H9 (cell line): ENCODE measurements at regions not wholly inside any gene's neighbourhood (a gene's known extent, or its start where the extent isn't known, plus 50 kb on each side); places are given as distances from the start of the nearest gene placed in this dataset.

ENCODE experiments used
- DNase-seq: peaks from one replicate; pipeline ENCODE4 v3.0.0-alpha.2; 2017
- H2AFZ ChIP-seq: one replicate; pipeline ENCODE4 v1.6.1; 2013; ENCODE audit warnings: mild to moderate bottlenecking, low read length, control low read depth, moderate library complexity
- H2AK5ac ChIP-seq: 2 replicates; pipeline ENCODE4 v1.6.1; 2013; ENCODE audit warnings: low read length, control low read depth, mixed read lengths; ENCODE audit not compliant: insufficient read length
- H2BK120ac ChIP-seq: one replicate; pipeline ENCODE4 v1.6.1; 2013; ENCODE audit warnings: low read depth, mild to moderate bottlenecking, low read length, control low read depth, inconsistent platforms; ENCODE audit not compliant: poor library complexity, severe bottlenecking
- H2BK12ac ChIP-seq: 2 replicates; pipeline ENCODE4 v1.6.1; 2013; ENCODE audit warnings: low read length, control low read depth, mixed read lengths, low read depth; ENCODE audit not compliant: insufficient read length
- H2BK15ac ChIP-seq: 2 replicates; pipeline ENCODE4 v1.6.1; 2013; ENCODE audit warnings: low read depth, low read length, control low read depth
- H2BK20ac ChIP-seq: one replicate; pipeline ENCODE4 v1.6.1; 2013; ENCODE audit warnings: low read depth, mild to moderate bottlenecking, low read length, control low read depth, inconsistent platforms; ENCODE audit not compliant: poor library complexity, severe bottlenecking
- H2BK5ac ChIP-seq: 2 replicates; pipeline ENCODE4 v1.6.1; 2013; ENCODE audit warnings: low read length, control low read depth, mixed read lengths; ENCODE audit not compliant: insufficient read length
- H3K14ac ChIP-seq: 2 replicates; pipeline ENCODE4 v1.6.1; 2013; ENCODE audit warnings: low read length, control low read depth; ENCODE audit not compliant: insufficient read depth
- H3K18ac ChIP-seq: 2 replicates; pipeline ENCODE4 v1.6.1; 2013; ENCODE audit warnings: low read depth, mild to moderate bottlenecking, mixed read lengths, low read length, control low read depth; ENCODE audit not compliant: insufficient read length
- H3K23ac ChIP-seq: 2 replicates; pipeline ENCODE4 v1.6.1; 2013; ENCODE audit warnings: low read length, control low read depth, mixed read lengths, low read depth; ENCODE audit not compliant: insufficient read length
- H3K23me2 ChIP-seq: 2 replicates; pipeline ENCODE4 v1.6.1; 2013; ENCODE audit warnings: low read depth, mild to moderate bottlenecking, mixed read lengths, low read length, control low read depth; ENCODE audit not compliant: insufficient read length, poor library complexity, severe bottlenecking
- H3K27ac ChIP-seq: 2 replicates; pipeline ENCODE4 v1.5.1; 2013; ENCODE audit warnings: low read length, control low read depth, mixed read lengths, low read depth; ENCODE audit not compliant: insufficient read length
- H3K27me3 ChIP-seq: 2 replicates; pipeline ENCODE4 v1.6.1; 2013; ENCODE audit warnings: low read length, control low read depth, inconsistent platforms; ENCODE audit not compliant: insufficient read depth
- H3K4ac ChIP-seq: 2 replicates; pipeline ENCODE4 v1.6.1; 2013; ENCODE audit warnings: low read depth, mild to moderate bottlenecking, control low read depth, inconsistent platforms, low read length, moderate library complexity
- H3K4me1 ChIP-seq: 2 replicates; pipeline ENCODE4 v1.6.1; 2013; ENCODE audit warnings: low read length, control low read depth, inconsistent platforms; ENCODE audit not compliant: insufficient read depth
- H3K4me2 ChIP-seq: 2 replicates; pipeline ENCODE4 v1.6.1; 2013; ENCODE audit warnings: low read length, control low read depth, mixed read lengths; ENCODE audit not compliant: insufficient read length, insufficient read depth
- H3K56ac ChIP-seq: 2 replicates; pipeline ENCODE4 v1.6.1; 2013; ENCODE audit warnings: low read depth, mild to moderate bottlenecking, mixed read lengths, low read length, control low read depth; ENCODE audit not compliant: insufficient read length
- H3K79me1 ChIP-seq: 2 replicates; pipeline ENCODE4 v1.6.1; 2013; ENCODE audit warnings: low read depth, mild to moderate bottlenecking, moderate library complexity, low read length, control low read depth, inconsistent platforms; ENCODE audit not compliant: insufficient read depth, poor library complexity, severe bottlenecking
- H3K79me2 ChIP-seq: 2 replicates; pipeline ENCODE4 v1.6.1; 2013; ENCODE audit warnings: low read length, control low read depth, inconsistent platforms; ENCODE audit not compliant: insufficient read depth
- H3K9ac ChIP-seq: 2 replicates; pipeline ENCODE4 v1.6.1; 2013; ENCODE audit warnings: low read length, control low read depth, mixed read lengths; ENCODE audit not compliant: insufficient read length; ENCODE audit errors: extremely low read depth
- H3K9me3 ChIP-seq: one replicate; pipeline ENCODE4 v1.6.1; 2013; ENCODE audit warnings: low read depth, low read length, inconsistent platforms; ENCODE audit not compliant: control insufficient read depth
- H3T11ph ChIP-seq: one replicate; pipeline ENCODE4 v1.6.1; 2013; ENCODE audit warnings: mild to moderate bottlenecking, low read length, control low read depth, inconsistent platforms
- H4K20me1 ChIP-seq: one replicate; pipeline ENCODE4 v1.6.1; 2013; ENCODE audit not compliant: control insufficient read depth, insufficient read length, insufficient read depth
- H4K5ac ChIP-seq: 2 replicates; pipeline ENCODE4 v1.6.1; 2013; ENCODE audit warnings: low read depth, mild to moderate bottlenecking, mixed read lengths, low read length, control low read depth; ENCODE audit not compliant: insufficient read length
- H4K8ac ChIP-seq: replicated peaks from 2 replicates; pipeline ENCODE4 v1.6.1; 2013; ENCODE audit warnings: low read length, control low read depth, mixed read lengths, low read depth; ENCODE audit not compliant: insufficient read length
- H4K91ac ChIP-seq: 2 replicates; pipeline ENCODE4 v1.6.1; 2013; ENCODE audit warnings: low read depth, mild to moderate bottlenecking, moderate library complexity, mixed read lengths, low read length, control low read depth; ENCODE audit not compliant: insufficient read length
- H3K27ac Mint-ChIP-seq, 3 experiments: 2 replicates in 2 of 3; 3 replicates in 1 of 3; pipeline ENCODE4 v1.8.0; 2020 to 2021; ENCODE audit warnings: mixed read lengths in 3 of 3, mild to moderate bottlenecking in 1 of 3, moderate library complexity in 1 of 3
- H3K27me3 Mint-ChIP-seq: 2 replicates; pipeline ENCODE4 v1.8.0; 2021; ENCODE audit warnings: low read depth, mild to moderate bottlenecking, moderate library complexity, mixed read lengths
- H3K36me3 Mint-ChIP-seq, 3 experiments: 2 replicates in 2 of 3; 3 replicates in 1 of 3; pipeline ENCODE4 v1.8.0; 2020 to 2021; ENCODE audit warnings: low read depth in 3 of 3, mixed read lengths in 3 of 3; ENCODE audit not compliant: insufficient read depth in 1 of 3
- H3K4me1 Mint-ChIP-seq, 2 experiments: 2 replicates each; pipeline ENCODE4 v1.8.0; 2020; ENCODE audit warnings: mixed read lengths in 2 of 2
- H3K4me3 Mint-ChIP-seq, 2 experiments: 2 replicates in 1 of 2; 3 replicates in 1 of 2; pipeline ENCODE4 v1.8.0; 2020 to 2021; ENCODE audit warnings: mild to moderate bottlenecking in 2 of 2, mixed read lengths in 2 of 2, moderate library complexity in 1 of 2
- H3K9me3 Mint-ChIP-seq, 2 experiments: 2 replicates in 1 of 2; 3 replicates in 1 of 2; pipeline ENCODE4 v1.8.0; 2020; ENCODE audit warnings: mild to moderate bottlenecking in 2 of 2, mixed read lengths in 2 of 2, moderate library complexity in 1 of 2
- CTCF ChIP-seq: fragments of 200-600 bp; sonication (generic); conservative IDR thresholded peaks from 3 replicates; pipeline ENCODE4 v1.8.0; 2021; ENCODE audit warnings: antibody characterized with exemption, mild to moderate bottlenecking
- WGBS: extraction: QIAGEN DNeasy Blood & Tissue Kit; methylation state at CpG from one replicate; pipeline ENCODE4 v1.1.7; 2013; ENCODE audit warnings: missing lambda C conversion rate, low lambda C conversion rate, mixed read lengths; ENCODE audit not compliant: insufficient read length; ENCODE audit errors: extremely low coverage; 5-methylcytosine and 5-hydroxymethylcytosine counted together

- Mint-ChIP-seq H3K9me3 (peaks cover 0 to 3% of the 10 kb centered on the region in 2 experiments; a peak in 2 of 5 replicates), H3K4me1 (peaks cover 4 to 5% of the 10 kb centered on the region in 2 experiments; a peak in 2 of 4 replicates), H3K36me3 (peaks cover 0 to 3% (median 0%) of the 10 kb centered on the region in 3 experiments; a peak in 1 of 7 replicates), H3K4me3 (no peak overlapping the region), H3K27me3 (no peaks in the 10 kb centered on the region), H3K27ac (no peak overlapping the region)
- no peaks in the 10 kb centered on the region for H4K20me1 ChIP-seq
- no CpG with 5 or more reads among the region's 3 CpGs for WGBS
- no peak overlapping the region for H2BK12ac ChIP-seq
- no peak for TF ChIP-seq CTCF
- no peaks in the 10 kb centered on the region for H3K4me1 ChIP-seq
- H4K8ac ChIP-seq = no peak overlapping the region
- H3K4ac ChIP-seq = no peak overlapping the region
- no peak overlapping the region for H3T11ph ChIP-seq
- no peaks in the 10 kb centered on the region for H3K27me3 ChIP-seq
- no peak overlapping the region for H2BK15ac ChIP-seq
- H3K4me2 ChIP-seq = no peak overlapping the region
- H3K14ac ChIP-seq = no peak overlapping the region
- DNase-seq = no peak
- no peak overlapping the region for H3K23ac ChIP-seq
- H3K56ac ChIP-seq = no peak overlapping the region
- H2BK120ac ChIP-seq = no peak overlapping the region
- H2AFZ ChIP-seq = no peak overlapping the region
- no peaks in the 10 kb centered on the region for H3K9me3 ChIP-seq
- no peaks in the 10 kb centered on the region for H3K79me2 ChIP-seq
- H3K18ac ChIP-seq = no peak overlapping the region
- no peak overlapping the region for H3K9ac ChIP-seq
- no peak overlapping the region for H4K91ac ChIP-seq
- no peak overlapping the region for H3K27ac ChIP-seq
- H2BK5ac ChIP-seq = no peak overlapping the region
- no peaks in the 10 kb centered on the region for H3K23me2 ChIP-seq
- no peak overlapping the region for H4K5ac ChIP-seq
- H2AK5ac ChIP-seq = no peak overlapping the region
- H3K79me1 ChIP-seq = no peaks in the 10 kb centered on the region
- no peak overlapping the region for H2BK20ac ChIP-seq
Measured at GRCh38 chr15:87239582-87240230, 1016.8 kb downstream of the NTRK3 start.
